Right lobe of liver (tissue), 6 donors: ENCODE measurements at regions not wholly inside any gene's neighbourhood (a gene's known extent, or its start where the extent isn't known, plus 50 kb on each side); places are given as distances from the start of the nearest gene placed in this dataset.

ENCODE experiments used
- ATAC-seq, 4 donors: fragments of 200-7000 bp; cut with Tn5 transposase; one replicate each; pipeline ENCODE4 v1.9.1; 2020; ENCODE audit warnings: mild to moderate bottlenecking in 4 of 4, moderate library complexity in 4 of 4
- DNase-seq, 3 donors: peaks; one replicate each; pipeline ENCODE4 v3.0.0-alpha.2; 2020
- H3K27ac ChIP-seq, 3 donors: fragments of 200-600 bp; one replicate each; pipeline ENCODE4 v1.8.0; 2022
- H3K27me3 ChIP-seq, 2 donors: fragments of 200-600 bp; one replicate each; pipeline ENCODE4 v1.8.0; 2022
- H3K36me3 ChIP-seq, 4 donors: fragments of 200-600 bp; sonication (generic) in 1 of 4; one replicate each; pipeline versions ENCODE4 v1.5.1 to v1.8.0; 2017 to 2022; ENCODE audit warnings: control low read depth in 1 of 4
- H3K4me1 ChIP-seq, 4 donors: fragments of 200-600 bp; sonication (generic) in 1 of 4; one replicate each; pipeline versions ENCODE4 v1.5.1 to v1.8.0; 2017 to 2022; ENCODE audit warnings: control low read depth in 1 of 4
- H3K4me3 ChIP-seq, 3 donors: fragments of 200-600 bp; one replicate each; pipeline ENCODE4 v1.8.0; 2022
- H3K9me3 ChIP-seq, 4 donors: fragments of 200-600 bp; sonication (generic) in 1 of 4; one replicate each; pipeline versions ENCODE4 v1.5.1 to v1.8.0; 2017 to 2022; ENCODE audit warnings: control low read depth in 1 of 4
- POLR2A ChIP-seq: fragments of 450-650 bp; IDR thresholded peaks from one replicate; pipeline ENCODE4 v1.6.1; 2017; ENCODE audit warnings: antibody characterized with exemption, mild to moderate bottlenecking
- WGBS: methylation state at CpG from one replicate; pipeline ENCODE4 v1.1.6; 2018; ENCODE audit warnings: low coverage, low lambda C conversion rate; ENCODE audit not compliant: insufficient coverage; ENCODE audit errors: missing lambda C conversion rate; 5-methylcytosine and 5-hydroxymethylcytosine counted together
- intact Hi-C, 2 donors: fragments of 100-400 bp; cut with DNase I; formaldehyde crosslinking; loops; one replicate each; pipeline versions ENCODE4 v1.11.2 to v1.14.1; 2022
- TF ChIP-seq, protein P1 (sequence below), 4 donors: fragments of 200-600 bp in 3 of 4; fragments of 450-650 bp in 1 of 4; IDR thresholded peaks; one replicate each; pipeline versions ENCODE4 v1.5.1 to v1.8.0; 2016 to 2022; ENCODE audit warnings: antibody characterized with exemption in 4 of 4, mild to moderate bottlenecking in 2 of 4
- donor health status: DM: no; HTN: yes; CAD: no.
- donor health status: DM: no; HTN: no; CAD: no.
- donor health status: DM: no; HTN: no; CAD: no.
- donor health status: DM: no; HTN: yes; CAD: no.
- donor health status: DM: no; HTN: yes; CAD: no.

DNA sequence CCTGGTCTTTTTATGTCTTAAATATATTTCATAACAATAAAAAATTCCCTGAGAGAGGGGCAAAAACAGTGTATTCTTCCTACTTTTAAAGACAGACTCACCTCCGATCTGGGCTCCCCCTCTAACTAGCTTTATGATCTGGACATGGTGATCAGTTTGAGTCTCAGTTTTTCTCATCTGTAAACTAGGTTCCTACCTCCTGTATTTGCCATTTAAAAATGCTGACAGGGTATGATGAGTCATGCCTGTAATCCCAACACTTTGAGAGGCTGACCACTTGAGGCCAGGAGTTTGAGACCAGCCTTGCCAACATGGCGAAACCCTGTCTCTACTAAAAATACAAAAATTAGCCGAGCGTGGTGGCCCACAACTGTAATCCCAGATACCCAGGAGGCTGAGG, 114.8 kb upstream of the LHX5 start:
- intact Hi-C loops = no loop called here
- TF ChIP-seq, protein P1, sequence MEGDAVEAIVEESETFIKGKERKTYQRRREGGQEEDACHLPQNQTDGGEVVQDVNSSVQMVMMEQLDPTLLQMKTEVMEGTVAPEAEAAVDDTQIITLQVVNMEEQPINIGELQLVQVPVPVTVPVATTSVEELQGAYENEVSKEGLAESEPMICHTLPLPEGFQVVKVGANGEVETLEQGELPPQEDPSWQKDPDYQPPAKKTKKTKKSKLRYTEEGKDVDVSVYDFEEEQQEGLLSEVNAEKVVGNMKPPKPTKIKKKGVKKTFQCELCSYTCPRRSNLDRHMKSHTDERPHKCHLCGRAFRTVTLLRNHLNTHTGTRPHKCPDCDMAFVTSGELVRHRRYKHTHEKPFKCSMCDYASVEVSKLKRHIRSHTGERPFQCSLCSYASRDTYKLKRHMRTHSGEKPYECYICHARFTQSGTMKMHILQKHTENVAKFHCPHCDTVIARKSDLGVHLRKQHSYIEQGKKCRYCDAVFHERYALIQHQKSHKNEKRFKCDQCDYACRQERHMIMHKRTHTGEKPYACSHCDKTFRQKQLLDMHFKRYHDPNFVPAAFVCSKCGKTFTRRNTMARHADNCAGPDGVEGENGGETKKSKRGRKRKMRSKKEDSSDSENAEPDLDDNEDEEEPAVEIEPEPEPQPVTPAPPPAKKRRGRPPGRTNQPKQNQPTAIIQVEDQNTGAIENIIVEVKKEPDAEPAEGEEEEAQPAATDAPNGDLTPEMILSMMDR (IDR thresholded peaks at IDR 0.05) = no peak
- no peak for TF ChIP-seq POLR2A
- no peaks in the 10 kb centered on the region for H3K36me3 ChIP-seq
- no peak for DNase-seq
- H3K4me1 ChIP-seq = no peaks in the 10 kb centered on the region
- WGBS = 65% methylated on average over 4 of the region's 4 CpGs
- no peak for ATAC-seq
- no peak overlapping the region for H3K27ac ChIP-seq
- no peaks in the 10 kb centered on the region for H3K9me3 ChIP-seq
- no peak overlapping the region for H3K4me3 ChIP-seq
- no peaks in the 10 kb centered on the region for H3K27me3 ChIP-seq

DNA sequence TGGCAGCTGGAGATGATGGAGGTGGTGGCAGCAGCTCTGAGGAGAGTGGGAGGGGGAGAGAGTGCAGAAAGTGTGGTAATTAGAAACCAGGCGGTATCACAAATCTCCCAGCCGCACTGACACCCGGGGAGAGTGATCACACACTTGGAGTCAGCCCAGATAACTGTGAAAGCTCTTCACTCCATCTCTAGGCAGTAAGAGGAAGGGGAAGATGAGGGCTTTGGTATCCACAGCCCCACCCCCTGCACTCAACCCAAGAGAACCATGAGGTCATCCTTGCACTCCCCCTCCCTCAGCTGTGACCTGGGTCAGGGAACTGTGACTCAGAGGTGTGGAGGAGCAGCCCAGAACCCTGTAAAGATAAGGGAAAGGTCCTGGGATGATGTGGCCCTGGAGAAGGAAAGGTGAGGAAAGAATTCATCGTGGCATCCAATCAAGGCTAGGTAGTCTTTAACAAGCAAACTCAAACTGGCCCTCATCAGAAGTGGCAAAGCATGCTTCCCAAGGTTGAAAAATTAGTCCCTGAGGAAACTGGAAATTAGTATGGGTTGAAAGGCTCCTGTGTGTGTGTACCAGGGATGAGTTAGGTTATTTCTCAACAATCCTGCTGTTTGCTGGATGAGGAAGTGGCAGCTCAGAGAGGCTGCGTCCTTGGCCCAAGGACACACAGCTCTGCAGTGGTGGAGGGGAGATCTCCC, 111.0 kb upstream of the LHX5 start:
- ATAC-seq = no peak
- H3K4me3 ChIP-seq = no peak overlapping the region
- no peak overlapping the region for H3K27ac ChIP-seq
- H3K9me3 ChIP-seq = no peaks in the 10 kb centered on the region
- no peak for TF ChIP-seq POLR2A
- TF ChIP-seq, protein P1 (IDR thresholded peaks at IDR 0.05) = no peak
- no peaks in the 10 kb centered on the region for H3K27me3 ChIP-seq
- no peak for DNase-seq
- no peaks in the 10 kb centered on the region for H3K36me3 ChIP-seq
- WGBS = 10% methylated on average over 4 of the region's 5 CpGs
- H3K4me1 ChIP-seq = no peaks in the 10 kb centered on the region
- intact Hi-C loops = no loop called here

DNA sequence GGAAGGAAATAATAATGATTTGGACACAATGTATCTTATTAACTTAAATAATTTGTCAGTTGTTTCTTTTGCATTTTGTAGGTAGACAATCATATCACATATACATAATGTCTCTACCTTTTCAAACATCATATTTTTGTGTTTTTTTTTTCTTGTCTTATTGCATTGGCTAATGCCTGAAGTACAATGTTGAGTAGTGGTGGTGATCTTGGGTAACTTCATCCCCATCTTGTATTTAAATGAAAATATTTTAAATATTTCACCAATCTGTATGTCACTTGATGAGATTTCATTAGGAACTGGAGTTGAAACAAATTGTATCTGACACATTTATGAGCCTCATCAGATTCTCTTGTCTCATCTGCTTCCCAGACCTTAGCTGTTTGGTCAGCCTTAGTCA, 109.7 kb upstream of the LHX5 start:
- no peaks in the 10 kb centered on the region for H3K36me3 ChIP-seq
- intact Hi-C loops = no loop called here
- DNase-seq = no peak
- no peaks in the 10 kb centered on the region for H3K4me1 ChIP-seq
- no peak for ATAC-seq
- H3K27ac ChIP-seq = no peak overlapping the region
- H3K4me3 ChIP-seq = no peak overlapping the region
- no peaks in the 10 kb centered on the region for H3K27me3 ChIP-seq
- TF ChIP-seq POLR2A = no peak
- TF ChIP-seq, protein P1 (IDR thresholded peaks at IDR 0.05) = no peak
- no peaks in the 10 kb centered on the region for H3K9me3 ChIP-seq

DNA sequence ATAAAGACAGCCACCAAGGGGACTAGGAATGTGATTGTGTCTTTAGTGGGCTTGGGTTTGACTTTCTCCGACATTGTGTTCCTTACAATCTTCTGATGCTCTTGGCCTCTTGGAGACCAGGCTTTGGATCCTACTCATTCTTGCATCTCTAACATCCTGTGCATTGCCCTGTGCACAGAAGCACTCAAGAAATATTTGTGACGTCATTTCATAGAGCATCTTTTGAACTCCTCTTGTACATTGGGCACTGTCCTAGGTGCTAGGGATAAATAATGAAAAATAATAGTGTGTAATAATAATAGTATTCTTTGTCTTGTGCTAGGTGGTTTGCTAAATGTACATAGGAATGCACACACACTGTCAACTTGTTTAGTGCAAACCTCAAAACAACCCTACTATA, 108.8 kb upstream of the LHX5 start:
- no peak for TF ChIP-seq POLR2A
- TF ChIP-seq, protein P1 (IDR thresholded peaks at IDR 0.05) = no peak
- H3K27me3 ChIP-seq = no peaks in the 10 kb centered on the region
- ATAC-seq (no peak), DNase-seq (no peak)
- no peaks in the 10 kb centered on the region for H3K4me1 ChIP-seq
- H3K9me3 ChIP-seq = no peaks in the 10 kb centered on the region
- H3K4me3 ChIP-seq = no peak overlapping the region
- intact Hi-C loops = no loop called here
- H3K36me3 ChIP-seq = no peaks in the 10 kb centered on the region
- no peak overlapping the region for H3K27ac ChIP-seq
- WGBS = 13% methylated on average over 2 of the region's 2 CpGs
